Heart left ventricle (tissue), 13 donors: ENCODE measurements at regions not wholly inside any gene's neighbourhood (a gene's known extent, or its start where the extent isn't known, plus 50 kb on each side); places are given as distances from the start of the nearest gene placed in this dataset.
"Not testable (repeated sequence)": the region's sequence is repeated elsewhere in the genome, so short reads cannot be mapped to it uniquely, and the experiment has no call there.

Experiments
- POLR2A ChIP-seq, 2 donors: fragments of 450-650 bp; IDR thresholded peaks; one replicate each; pipeline ENCODE4 v1.6.1; 2017; ENCODE audit warnings: antibody characterized with exemption in 2 of 2, mild to moderate bottlenecking in 2 of 2, moderate library complexity in 2 of 2
- TF ChIP-seq, protein P1 (sequence below), 12 donors: fragments of 200-600 bp; sonication (generic) in 4 of 12; IDR thresholded peaks; one replicate each; pipeline versions ENCODE4 v1.5.0 to v1.8.0; 2018 to 2022; ENCODE audit warnings: antibody characterized with exemption in 12 of 12, mild to moderate bottlenecking in 5 of 12
- donor health status: ischemic (EF 13 %, LVEDD 7.1; RV severe dilation, severe dysfunction).
- donor health status: DM: no; HTN: yes; CAD: no.
- donor health status: DM: no; HTN: no; CAD: no.
- donor health status: ischemic (EF 25% LVEDD 6.9; RV normal size, moderate dysfunction).
- donor health status: ischemic (EF 25% LVEDD 5.7; RV mildly dilated, moderate dysfunction).
- donor health status: ischemic (EF 35%, LVEDD 5.7; RV mildly dilated, moderate dysfunction).
- donor health status: nonischemic (EF 11% LVEDD 7.7; RV severe dilation, severe dysfunction).
- donor health status: DM: yes; HTN: yes; CAD: no.
- donor health status: PGD.
- donor health status: ischemic (EF 29% LVEDD 5.4; RV normal size, mild dysfunction).
- donor health status: nonischemic (EF 23%, LVEDD 6.1; RV moderate dilation, normal function).

DNA sequence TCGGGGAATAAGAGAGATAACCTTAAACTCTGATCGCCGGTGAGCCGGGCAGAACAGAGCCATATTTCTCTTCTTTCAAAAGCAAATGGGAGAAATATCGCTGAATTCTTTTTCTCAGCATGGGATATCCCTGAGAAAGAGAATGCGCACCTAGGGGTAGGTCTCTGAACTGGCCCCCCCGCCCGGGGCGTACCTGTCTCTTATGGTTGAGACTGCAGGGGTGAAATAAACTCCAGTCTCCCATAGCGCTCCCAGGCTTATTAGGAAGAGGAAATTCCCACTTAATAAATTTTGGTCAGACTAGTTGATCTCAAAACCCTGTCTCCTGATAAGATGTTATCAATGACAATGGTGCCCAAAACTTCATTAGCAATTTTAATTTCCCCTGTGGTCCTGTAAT is 58.8 kb upstream of the ADAMTS5 start:
- TF ChIP-seq POLR2A (IDR thresholded peaks at IDR 0.05), result not testable (repeated sequence)
- TF ChIP-seq, protein P1, sequence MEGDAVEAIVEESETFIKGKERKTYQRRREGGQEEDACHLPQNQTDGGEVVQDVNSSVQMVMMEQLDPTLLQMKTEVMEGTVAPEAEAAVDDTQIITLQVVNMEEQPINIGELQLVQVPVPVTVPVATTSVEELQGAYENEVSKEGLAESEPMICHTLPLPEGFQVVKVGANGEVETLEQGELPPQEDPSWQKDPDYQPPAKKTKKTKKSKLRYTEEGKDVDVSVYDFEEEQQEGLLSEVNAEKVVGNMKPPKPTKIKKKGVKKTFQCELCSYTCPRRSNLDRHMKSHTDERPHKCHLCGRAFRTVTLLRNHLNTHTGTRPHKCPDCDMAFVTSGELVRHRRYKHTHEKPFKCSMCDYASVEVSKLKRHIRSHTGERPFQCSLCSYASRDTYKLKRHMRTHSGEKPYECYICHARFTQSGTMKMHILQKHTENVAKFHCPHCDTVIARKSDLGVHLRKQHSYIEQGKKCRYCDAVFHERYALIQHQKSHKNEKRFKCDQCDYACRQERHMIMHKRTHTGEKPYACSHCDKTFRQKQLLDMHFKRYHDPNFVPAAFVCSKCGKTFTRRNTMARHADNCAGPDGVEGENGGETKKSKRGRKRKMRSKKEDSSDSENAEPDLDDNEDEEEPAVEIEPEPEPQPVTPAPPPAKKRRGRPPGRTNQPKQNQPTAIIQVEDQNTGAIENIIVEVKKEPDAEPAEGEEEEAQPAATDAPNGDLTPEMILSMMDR (IDR thresholded peaks at IDR 0.05), result not testable (repeated sequence)
